ENCODE measurements at regions not wholly inside any gene's neighbourhood (a gene's known extent, or its start where the extent isn't known, plus 50 kb on each side); places are given as distances from the start of the nearest gene placed in this dataset.
"Not testable (repeated sequence)": the region's sequence is repeated elsewhere in the genome, so short reads cannot be mapped to it uniquely, and the experiment has no call there.

- POLR2A ChIA-PET; H3K9me3 ChIP-seq (replicated peaks; ENCODE audit: control insufficient read depth, insufficient read depth, low read depth, low read length); H4K20me1 ChIP-seq (replicated peaks; ENCODE audit: control insufficient read depth, insufficient read depth, low read length); ATAC-seq; H3K27me3 ChIP-seq (ENCODE audit: control insufficient read depth in 2 of 2, insufficient read depth in 2 of 2, low read length in 2 of 2); H3K4me2 ChIP-seq (ENCODE audit: insufficient read depth, low read length); H3K36me3 ChIP-seq (ENCODE audit: control insufficient read depth, insufficient read depth, low read length); FAIRE-seq; H3K4me3 ChIP-seq; intact Hi-C loops (cut with micrococcal nuclease); H3K4me1 ChIP-seq (replicated peaks in 1 of 2; ENCODE audit: control insufficient read depth in 2 of 2, insufficient read depth in 2 of 2, low read length in 2 of 2); H3K9me1 ChIP-seq (ENCODE audit: control insufficient read depth, insufficient read depth, low read length); CTCF ChIA-PET (ENCODE audit: low intra/inter-chr PET ratio); H3K79me2 ChIP-seq (ENCODE audit: control insufficient read depth, insufficient read depth, low read length); BruUV-seq (replicated peaks); H3K27ac ChIP-seq (ENCODE audit: extremely low read depth, low read depth, low read length); DNase-seq (ENCODE audit: extremely low read depth in 1 of 4, low spot score in 3 of 4); H3K9ac ChIP-seq (ENCODE audit: insufficient read depth in 1 of 2, low read depth in 2 of 2, low read length in 2 of 2); H2AFZ ChIP-seq (ENCODE audit: low read depth, low read length); in situ Hi-C loops (cut with MboI): not testable (repeated sequence)
- peak; percentile 69 for TF ChIP-seq ZNF146 (CRISPR knock-in tag; IDR thresholded peaks at IDR 0.05; ENCODE audit: unreplicated experiment)
- WGBS (ENCODE audit: insufficient coverage, low coverage, missing lambda C conversion rate): 0% methylated on average over 7 of the region's 7 CpGs
These were observed 171.3 kb downstream of the HIPK3 start for GRCh38 chr11:33428435-33428834.

- no peak overlapping the region for H3K4me3 ChIP-seq
- no peaks in the 10 kb centered on the region for H3K9me1 ChIP-seq (ENCODE audit: control insufficient read depth, insufficient read depth, low read length)
- H3K27ac ChIP-seq (ENCODE audit: extremely low read depth, low read depth, low read length): no peak overlapping the region
- no peak for TF ChIP-seq USF2 (CRISPR knock-in tag; IDR thresholded peaks at IDR 0.05)
- H3K4me2 ChIP-seq (ENCODE audit: insufficient read depth, low read length): no peak overlapping the region
- ChIA-PET POLR2A (interaction anchor here (0.6 kb wide), 1 partner anchor 10 kb away, joined by 3 read pairs; no protein-coding TSS in a partner anchor), CTCF (ENCODE audit: low intra/inter-chr PET ratio) (no interaction called here)
- H3K79me2 ChIP-seq (ENCODE audit: control insufficient read depth, insufficient read depth, low read length): no peaks in the 10 kb centered on the region
- in situ Hi-C loops (cut with MboI): no loop called here
- H4K20me1 ChIP-seq (replicated peaks; ENCODE audit: control insufficient read depth, insufficient read depth, low read length): no peaks in the 10 kb centered on the region
- no TSS peak for BruUV-seq (replicated peaks)
- DNase-seq (ENCODE audit: extremely low read depth in 1 of 4, low spot score in 3 of 4) (no peak), ATAC-seq (no peak), FAIRE-seq (no peak)
- no peaks in the 10 kb centered on the region for H3K9me3 ChIP-seq (replicated peaks; ENCODE audit: control insufficient read depth, insufficient read depth, low read depth, low read length)
- intact Hi-C loops (cut with micrococcal nuclease): no loop called here
- H3K4me1 ChIP-seq (replicated peaks in 1 of 2; ENCODE audit: control insufficient read depth in 2 of 2, insufficient read depth in 2 of 2, low read length in 2 of 2): no peaks in the 10 kb centered on the region
- no peak overlapping the region for H2AFZ ChIP-seq (ENCODE audit: low read depth, low read length)
- WGBS (ENCODE audit: insufficient coverage, low coverage, missing lambda C conversion rate): 35% methylated on average over 3 of the region's 4 CpGs
- H3K27me3 ChIP-seq (ENCODE audit: control insufficient read depth in 2 of 2, insufficient read depth in 2 of 2, low read length in 2 of 2): peaks cover 3 to 12% of the 10 kb centered on the region in 2 experiments; a peak in 4 of 5 replicates
- H3K36me3 ChIP-seq (ENCODE audit: control insufficient read depth, insufficient read depth, low read length): no peaks in the 10 kb centered on the region
- no peak overlapping the region for H3K9ac ChIP-seq (ENCODE audit: insufficient read depth in 1 of 2, low read depth in 2 of 2, low read length in 2 of 2)
These were observed 163.9 kb downstream of the HIPK3 start for GRCh38 chr11:33420959-33421566.

Data from K562 (cell line).